RWPE2 (cell line): ENCODE measurements at regions not wholly inside any gene's neighbourhood (a gene's known extent, or its start where the extent isn't known, plus 50 kb on each side); places are given as distances from the start of the nearest gene placed in this dataset.

Source experiments
- ATAC-seq: fragments of 200-7000 bp; cut with Tn5 transposase; 3 replicates; pipeline ENCODE4 v1.9.1; 2021; ENCODE audit warnings: low read depth
- DNase-seq: peaks from one replicate; pipeline ENCODE4 v3.0.0-alpha.2; 2020; ENCODE audit warnings: low spot score
- H3K27ac ChIP-seq: fragments of 450-650 bp; 2 replicates; pipeline ENCODE4 v1.5.1; 2017; ENCODE audit warnings: mild to moderate bottlenecking; ENCODE audit not compliant: poor library complexity, severe bottlenecking
- H3K27me3 ChIP-seq: fragments of 250-450 bp; sonication (Bioruptor Pico); 2 replicates; pipeline ENCODE4 v1.5.1; 2021; ENCODE audit warnings: mild to moderate bottlenecking, moderate library complexity; ENCODE audit not compliant: insufficient read depth, poor library complexity, severe bottlenecking
- H3K36me3 ChIP-seq: fragments of 250-450 bp; sonication (Bioruptor Pico); 2 replicates; pipeline ENCODE4 v1.5.1; 2020; ENCODE audit warnings: low read depth, mild to moderate bottlenecking, moderate library complexity
- H3K4me1 ChIP-seq: fragments of 250-450 bp; sonication (Bioruptor Pico); 2 replicates; pipeline ENCODE4 v1.5.1; 2021; ENCODE audit warnings: mild to moderate bottlenecking, moderate library complexity; ENCODE audit not compliant: insufficient read depth, poor library complexity, severe bottlenecking
- H3K4me3 ChIP-seq: fragments of 250-450 bp; sonication (Bioruptor Pico); 2 replicates; pipeline ENCODE4 v1.5.1; 2021; ENCODE audit warnings: mild to moderate bottlenecking, moderate library complexity; ENCODE audit not compliant: severe bottlenecking
- H3K9me3 ChIP-seq: fragments of 250-450 bp; sonication (Bioruptor Pico); 2 replicates; pipeline ENCODE4 v1.5.1; 2021; ENCODE audit warnings: mild to moderate bottlenecking, moderate library complexity; ENCODE audit not compliant: severe bottlenecking
- TF ChIP-seq, protein P1 (sequence below): fragments of 450-650 bp; IDR thresholded peaks from one replicate; pipeline ENCODE4 v1.5.1; 2017; ENCODE audit warnings: mild to moderate bottlenecking, moderate library complexity; ENCODE audit not compliant: poor library complexity, severe bottlenecking

DNA sequence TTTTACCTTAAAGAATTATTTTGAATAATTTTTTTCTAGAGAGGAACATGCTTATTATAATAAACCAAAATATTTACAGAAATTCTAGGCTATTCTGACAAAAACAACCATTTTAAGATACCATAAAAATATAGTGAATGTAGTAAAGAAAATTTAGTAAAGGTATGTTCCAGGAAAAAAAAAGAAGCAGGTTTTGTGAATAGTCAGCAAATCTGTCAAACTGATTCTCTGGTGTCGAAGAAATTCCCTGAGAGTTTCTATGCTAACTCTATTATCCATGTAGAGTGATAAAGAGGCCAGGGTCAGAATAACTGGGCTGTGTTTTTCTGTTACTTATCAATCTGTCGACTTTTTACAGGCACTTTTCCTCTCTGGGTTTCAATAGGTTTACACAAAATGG is 459.2 kb downstream of the KIF4B start:
- Histone ChIP-seq H3K36me3 (no peaks in the 10 kb centered on the region), H3K4me3 (no peak overlapping the region), H3K4me1 (no peaks in the 10 kb centered on the region), H3K27me3 (no peaks in the 10 kb centered on the region), H3K27ac (no peak overlapping the region), H3K9me3 (no peaks in the 10 kb centered on the region)
- no peak for DNase-seq
- no peak for ATAC-seq
- TF ChIP-seq, protein P1, sequence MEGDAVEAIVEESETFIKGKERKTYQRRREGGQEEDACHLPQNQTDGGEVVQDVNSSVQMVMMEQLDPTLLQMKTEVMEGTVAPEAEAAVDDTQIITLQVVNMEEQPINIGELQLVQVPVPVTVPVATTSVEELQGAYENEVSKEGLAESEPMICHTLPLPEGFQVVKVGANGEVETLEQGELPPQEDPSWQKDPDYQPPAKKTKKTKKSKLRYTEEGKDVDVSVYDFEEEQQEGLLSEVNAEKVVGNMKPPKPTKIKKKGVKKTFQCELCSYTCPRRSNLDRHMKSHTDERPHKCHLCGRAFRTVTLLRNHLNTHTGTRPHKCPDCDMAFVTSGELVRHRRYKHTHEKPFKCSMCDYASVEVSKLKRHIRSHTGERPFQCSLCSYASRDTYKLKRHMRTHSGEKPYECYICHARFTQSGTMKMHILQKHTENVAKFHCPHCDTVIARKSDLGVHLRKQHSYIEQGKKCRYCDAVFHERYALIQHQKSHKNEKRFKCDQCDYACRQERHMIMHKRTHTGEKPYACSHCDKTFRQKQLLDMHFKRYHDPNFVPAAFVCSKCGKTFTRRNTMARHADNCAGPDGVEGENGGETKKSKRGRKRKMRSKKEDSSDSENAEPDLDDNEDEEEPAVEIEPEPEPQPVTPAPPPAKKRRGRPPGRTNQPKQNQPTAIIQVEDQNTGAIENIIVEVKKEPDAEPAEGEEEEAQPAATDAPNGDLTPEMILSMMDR, result no peak

DNA sequence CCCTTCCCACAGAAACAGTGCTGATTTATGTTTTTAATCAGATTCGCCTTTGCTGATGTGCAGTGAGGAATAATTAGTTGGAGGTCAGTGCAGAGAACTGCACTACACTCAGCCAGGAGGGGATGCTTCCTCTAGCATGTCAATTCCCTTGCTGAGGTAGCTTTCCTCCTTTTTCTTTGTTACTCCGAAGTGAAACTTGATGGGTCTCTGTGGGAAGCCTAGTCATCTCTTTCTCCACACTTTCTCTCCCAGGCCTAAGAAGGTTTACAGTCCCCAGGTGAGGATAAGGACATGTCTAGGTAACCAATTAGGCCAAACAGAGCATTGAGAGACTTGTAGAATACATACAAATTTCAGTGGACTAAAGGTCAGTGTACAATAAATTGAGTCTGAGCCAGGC is 461.8 kb downstream of the KIF4B start:
- Histone ChIP-seq H3K9me3 (no peaks in the 10 kb centered on the region), H3K4me1 (no peaks in the 10 kb centered on the region), H3K27me3 (no peaks in the 10 kb centered on the region), H3K36me3 (no peaks in the 10 kb centered on the region), H3K27ac (no peak overlapping the region), H3K4me3 (no peak overlapping the region)
- no peak for DNase-seq
- TF ChIP-seq, protein P1, result no peak
- no peak for ATAC-seq

DNA sequence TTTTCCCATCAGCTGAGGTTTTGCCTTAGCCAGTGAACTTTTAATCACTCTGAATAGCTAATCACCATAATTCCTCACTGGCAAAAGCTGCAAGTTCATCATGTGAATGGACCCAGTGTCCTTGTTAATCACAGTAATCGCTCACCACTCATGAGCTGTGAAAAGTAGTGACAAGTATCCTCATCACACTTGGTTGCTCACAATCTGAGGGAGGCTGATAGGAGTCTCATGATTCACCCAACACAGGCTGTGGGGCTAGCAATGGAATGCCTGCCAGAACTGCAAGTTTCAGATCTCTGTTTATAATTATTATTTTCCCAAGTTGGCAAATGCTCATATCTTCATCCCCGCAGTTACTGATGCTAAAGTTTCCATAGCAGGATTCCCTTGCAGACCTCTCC is 467.2 kb downstream of the KIF4B start:
- TF ChIP-seq, protein P1, result no peak
- Histone ChIP-seq H3K9me3 (no peaks in the 10 kb centered on the region), H3K27me3 (no peaks in the 10 kb centered on the region), H3K27ac (no peak overlapping the region), H3K4me1 (no peaks in the 10 kb centered on the region), H3K36me3 (no peaks in the 10 kb centered on the region), H3K4me3 (no peak overlapping the region)
- DNase-seq (no peak), ATAC-seq (no peak)

DNA sequence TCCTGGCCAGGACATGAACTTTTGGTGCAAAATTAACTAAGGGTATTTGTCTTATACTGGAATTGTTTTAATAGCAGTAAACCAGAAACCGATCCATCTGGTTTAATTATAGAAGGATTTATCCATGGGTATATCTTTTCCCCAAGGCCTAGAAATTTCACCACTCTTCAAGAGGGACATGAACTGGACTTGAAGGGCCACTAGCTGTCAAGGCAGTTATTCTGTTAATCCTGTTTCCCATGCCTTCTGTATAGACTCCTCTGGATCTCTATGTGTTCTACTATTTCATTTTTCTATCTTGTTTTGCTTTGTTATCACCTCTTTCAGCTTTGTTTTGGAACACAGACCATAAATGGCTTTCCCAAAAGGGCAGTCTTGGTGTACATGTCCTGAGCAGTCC is 467.6 kb downstream of the KIF4B start:
- Histone ChIP-seq H3K4me3 (no peak overlapping the region), H3K9me3 (no peaks in the 10 kb centered on the region), H3K27ac (no peak overlapping the region), H3K27me3 (no peaks in the 10 kb centered on the region), H3K36me3 (no peaks in the 10 kb centered on the region), H3K4me1 (no peaks in the 10 kb centered on the region)
- ATAC-seq (no peak), DNase-seq (no peak)
- TF ChIP-seq, protein P1, result no peak

DNA sequence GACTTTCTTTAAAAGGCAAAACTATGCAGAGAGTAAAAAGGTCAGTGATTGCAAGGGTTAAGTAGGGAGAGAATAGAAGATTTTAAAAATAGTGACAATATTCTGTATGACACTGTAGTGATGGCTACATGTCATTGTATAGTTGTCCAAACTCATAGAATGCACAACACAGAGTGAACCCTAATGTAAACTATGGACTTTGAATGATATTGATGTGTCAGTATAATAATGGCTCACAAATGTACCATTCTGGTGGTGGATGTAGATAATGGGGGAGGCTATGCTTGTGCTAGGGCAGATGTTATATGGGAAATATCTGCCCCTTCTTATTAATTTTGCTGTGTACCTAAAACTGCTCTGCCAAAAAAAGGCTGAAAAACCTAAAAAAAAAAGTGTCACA is 468.9 kb downstream of the KIF4B start:
- DNase-seq (no peak), ATAC-seq (no peak)
- Histone ChIP-seq H3K4me3 (no peak overlapping the region), H3K4me1 (no peaks in the 10 kb centered on the region), H3K27me3 (no peaks in the 10 kb centered on the region), H3K36me3 (no peaks in the 10 kb centered on the region), H3K27ac (no peak overlapping the region), H3K9me3 (no peaks in the 10 kb centered on the region)
- TF ChIP-seq, protein P1, result no peak
